Keratinocyte (primary cell): ENCODE measurements at regions not wholly inside any gene's neighbourhood (a gene's known extent, or its start where the extent isn't known, plus 50 kb on each side); places are given as distances from the start of the nearest gene placed in this dataset.

Experiments
- DNase-seq: peaks from one replicate; pipeline ENCODE4 v3.0.0-alpha.2; 2011; ENCODE audit warnings: low read depth, missing footprints, low spot score
- FAIRE-seq: peaks from 2 replicates; lab custom pipeline; 2011; peaks lifted over from hg19 to GRCh38; lab: Jason Lieb, UNC
- H2AFZ ChIP-seq: 2 replicates; pipeline ENCODE4 v1.6.0; 2012; ENCODE audit warnings: low read length, control low read depth, inconsistent platforms; ENCODE audit not compliant: control insufficient read depth
- H3K27ac ChIP-seq: 2 replicates; pipeline ENCODE4 v1.5.1; 2011; ENCODE audit warnings: low read length; ENCODE audit not compliant: control insufficient read depth, insufficient read depth
- H3K27me3 ChIP-seq: 3 replicates; pipeline ENCODE4 v1.6.0; 2011; ENCODE audit warnings: low read length; ENCODE audit not compliant: control insufficient read depth, insufficient read depth; ENCODE audit errors: extremely low read depth
- H3K36me3 ChIP-seq, 2 experiments: 2 replicates in 1 of 2; 3 replicates in 1 of 2; pipeline ENCODE4 v1.5.1; 2011; ENCODE audit warnings: low read length in 2 of 2, mild to moderate bottlenecking in 1 of 2; ENCODE audit not compliant: control insufficient read depth in 2 of 2, insufficient read depth in 2 of 2; ENCODE audit errors: extremely low read depth in 1 of 2
- H3K4me1 ChIP-seq: 3 replicates; pipeline ENCODE4 v1.5.1; 2011; ENCODE audit warnings: low read length; ENCODE audit not compliant: control insufficient read depth, insufficient read depth; ENCODE audit errors: extremely low read depth
- H3K4me2 ChIP-seq: 3 replicates; pipeline ENCODE4 v1.6.0; 2011; ENCODE audit warnings: low read depth, low read length; ENCODE audit not compliant: control insufficient read depth, insufficient read depth; ENCODE audit errors: extremely low read depth
- H3K4me3 ChIP-seq, 3 experiments: fragments of 200-600 bp in 1 of 3; sonication (generic) in 1 of 3; 2 replicates in 2 of 3; 3 replicates in 1 of 3; pipeline ENCODE4 v1.5.1; 2011 to 2016; ENCODE audit warnings: low read length in 3 of 3, mild to moderate bottlenecking in 3 of 3, control low read depth in 2 of 3, inconsistent platforms in 1 of 3, low read depth in 1 of 3, mixed read lengths in 1 of 3, mixed run types in 1 of 3, moderate library complexity in 1 of 3; ENCODE audit not compliant: control insufficient read depth in 2 of 3, insufficient read depth in 2 of 3; ENCODE audit errors: extremely low read depth in 1 of 3
- H3K79me2 ChIP-seq: 2 replicates; pipeline ENCODE4 v1.6.0; 2012; ENCODE audit warnings: low read length; ENCODE audit not compliant: control insufficient read depth, insufficient read depth
- H3K9ac ChIP-seq: 3 replicates; pipeline ENCODE4 v1.6.0; 2011; ENCODE audit warnings: low read length; ENCODE audit not compliant: control insufficient read depth, insufficient read depth; ENCODE audit errors: extremely low read depth
- H3K9me1 ChIP-seq: 3 replicates; pipeline ENCODE4 v1.6.0; 2011; ENCODE audit warnings: low read length; ENCODE audit not compliant: control insufficient read depth, insufficient read depth; ENCODE audit errors: extremely low read depth
- H3K9me3 ChIP-seq: 2 replicates; pipeline ENCODE4 v1.5.1; 2012; ENCODE audit warnings: low read depth, low read length; ENCODE audit not compliant: control insufficient read depth
- H4K20me1 ChIP-seq: 3 replicates; pipeline ENCODE4 v1.6.0; 2011; ENCODE audit warnings: low read length; ENCODE audit not compliant: control insufficient read depth, insufficient read depth; ENCODE audit errors: extremely low read depth
- CTCF ChIP-seq, 3 experiments: IDR thresholded peaks in 1 of 3; conservative IDR thresholded peaks in 1 of 3; optimal IDR thresholded peaks in 1 of 3; 2 replicates in 2 of 3; 3 replicates in 1 of 3; pipeline versions ENCODE3 to v1.5.1; 2011; ENCODE audit warnings: low read length in 3 of 3, mild to moderate bottlenecking in 3 of 3, moderate library complexity in 2 of 3, control low read depth in 1 of 3, inconsistent platforms in 1 of 3; ENCODE audit not compliant: insufficient read depth in 2 of 3; ENCODE audit errors: extremely low read depth in 1 of 3
- EZH2 ChIP-seq: IDR thresholded peaks from one replicate; pipeline ENCODE4 v1.6.1; 2012; ENCODE audit warnings: inconsistent platforms, mild to moderate bottlenecking, low read length, moderate library complexity
- dilution Hi-C: fragments of 300-500 bp; cut with MboI; formaldehyde crosslinking; loops from one replicate; pipeline ENCODE4 v1.7.0; 2020; ENCODE audit warnings: low sequenced_read_pairs; ENCODE audit not compliant: extremely low pct_ligation_motif_present

- TF ChIP-seq EZH2 (no peak), CTCF (optimal IDR thresholded peaks at IDR 0.05 in 1 of 3, IDR thresholded peaks at IDR 0.05 in 1 of 3, conservative IDR thresholded peaks at IDR 0.05 in 1 of 3; ENCODE audit: extremely low read depth in 1 of 3, insufficient read depth in 2 of 3, low read length in 3 of 3) (no peak)
- no peak overlapping the region for H3K4me3 ChIP-seq
- no peaks in the 10 kb centered on the region for H3K9me3 ChIP-seq
- H3K79me2 ChIP-seq: no peaks in the 10 kb centered on the region
- FAIRE-seq (no peak), DNase-seq (no peak)
- H3K27ac ChIP-seq: no peak overlapping the region
- H3K27me3 ChIP-seq: no peaks in the 10 kb centered on the region
- no peak overlapping the region for H3K4me2 ChIP-seq
- dilution Hi-C loops: no loop called here
- H3K9me1 ChIP-seq: no peaks in the 10 kb centered on the region
- no peaks in the 10 kb centered on the region for H3K4me1 ChIP-seq
- H2AFZ ChIP-seq: no peak overlapping the region
- H3K36me3 ChIP-seq: no peaks in the 10 kb centered on the region
- no peaks in the 10 kb centered on the region for H4K20me1 ChIP-seq
- no peak overlapping the region for H3K9ac ChIP-seq
These were observed 450.1 kb downstream of the METTL4 start for GRCh38 chr18:2121224-2121623.

GRCh38 chr18:2123077-2123476, 448.2 kb downstream of the METTL4 start:
- Histone ChIP-seq H2AFZ (no peak overlapping the region), H3K27ac (no peak overlapping the region), H3K9me1 (no peaks in the 10 kb centered on the region), H3K4me1 (no peaks in the 10 kb centered on the region), H3K9me3 (no peaks in the 10 kb centered on the region), H4K20me1 (no peaks in the 10 kb centered on the region), H3K4me2 (no peak overlapping the region), H3K9ac (no peak overlapping the region), H3K79me2 (no peaks in the 10 kb centered on the region), H3K27me3 (no peaks in the 10 kb centered on the region), H3K4me3 (no peak overlapping the region), H3K36me3 (no peaks in the 10 kb centered on the region)
- dilution Hi-C loops: no loop called here
- no peak for TF ChIP-seq CTCF (optimal IDR thresholded peaks at IDR 0.05 in 1 of 3, IDR thresholded peaks at IDR 0.05 in 1 of 3, conservative IDR thresholded peaks at IDR 0.05 in 1 of 3; ENCODE audit: extremely low read depth in 1 of 3, insufficient read depth in 2 of 3, low read length in 3 of 3)
- no peak for TF ChIP-seq EZH2
- no peak for DNase-seq
- FAIRE-seq: no peak
